GM12874 (cell line): ENCODE measurements at regions not wholly inside any gene's neighbourhood (a gene's known extent, or its start where the extent isn't known, plus 50 kb on each side); places are given as distances from the start of the nearest gene placed in this dataset.

Source experiments
- CTCF ChIP-seq: IDR thresholded peaks from 2 replicates; pipeline ENCODE4 v1.5.1; 2011; ENCODE audit warnings: low read depth, mild to moderate bottlenecking, control low read depth, low read length, moderate library complexity; ENCODE audit not compliant: insufficient read depth

GRCh38 chr12:46585854-46586621 is 213.5 kb upstream of the SLC38A2 start:
- TF ChIP-seq CTCF: no peak

GRCh38 chr12:46580445-46580844 is 207.9 kb upstream of the SLC38A2 start:
- TF ChIP-seq CTCF: no peak

DNA sequence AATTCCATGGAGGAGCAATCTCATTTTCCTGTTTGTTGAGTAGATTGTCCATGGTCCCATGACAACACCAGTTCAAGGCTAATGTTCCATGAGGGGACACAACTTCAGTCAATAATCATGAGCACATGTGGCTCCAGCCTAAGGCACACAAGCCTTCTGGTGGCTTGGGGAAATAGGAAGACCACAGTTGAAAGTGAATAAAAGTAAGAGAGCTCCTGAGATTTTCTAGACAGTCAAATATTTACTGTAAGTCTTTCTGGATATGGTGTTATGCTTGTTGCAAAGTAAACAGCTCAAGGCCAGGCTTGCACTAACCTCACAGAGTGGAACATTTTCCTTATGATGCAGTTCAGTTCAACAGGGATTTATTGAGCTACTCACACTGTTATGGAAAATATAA is 206.9 kb upstream of the SLC38A2 start:
- no peak for TF ChIP-seq CTCF

DNA sequence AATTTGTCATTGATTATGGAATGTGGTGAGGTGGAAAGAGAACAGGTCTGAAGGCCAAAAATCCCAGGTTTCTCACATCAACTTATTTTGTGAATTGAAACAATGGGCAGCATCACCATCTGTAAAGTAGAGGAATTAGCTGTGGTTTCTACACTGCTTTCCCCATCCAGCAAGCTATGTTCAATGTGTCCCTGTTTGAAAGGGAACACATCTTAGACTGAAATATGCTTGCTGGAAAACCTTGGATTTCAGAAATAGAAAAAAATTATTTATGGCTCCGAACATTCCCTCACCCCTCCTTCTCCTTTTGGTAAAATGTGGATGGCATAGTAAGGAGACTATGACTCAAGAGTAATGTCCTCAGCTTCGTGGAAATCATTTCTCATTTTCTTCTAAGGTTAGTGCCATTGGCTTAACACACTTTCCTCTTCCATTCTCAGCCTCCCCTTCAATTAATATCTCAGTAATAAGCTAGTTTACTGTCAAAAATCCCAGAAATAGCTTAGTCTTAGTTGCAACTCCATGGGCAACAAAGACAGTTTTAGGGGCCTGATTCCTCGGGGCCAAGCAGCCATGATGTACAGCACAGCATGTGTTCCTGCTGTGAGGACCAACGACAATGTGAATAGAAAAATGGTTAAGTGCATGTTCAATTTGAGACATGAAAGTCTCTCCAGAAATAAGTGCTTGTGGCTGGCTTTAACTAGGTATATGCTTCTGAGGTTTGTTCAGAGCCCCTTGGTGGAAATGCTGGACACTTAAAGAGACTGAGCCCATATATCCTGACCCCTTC is 205.8 kb upstream of the SLC38A2 start:
- no peak for TF ChIP-seq CTCF

GRCh38 chr12:46577063-46577776 is 204.6 kb upstream of the SLC38A2 start:
- TF ChIP-seq CTCF: no peak

- no peak for TF ChIP-seq CTCF
Observed at GRCh38 chr12:46574847-46575246, 202.3 kb upstream of the SLC38A2 start.

DNA sequence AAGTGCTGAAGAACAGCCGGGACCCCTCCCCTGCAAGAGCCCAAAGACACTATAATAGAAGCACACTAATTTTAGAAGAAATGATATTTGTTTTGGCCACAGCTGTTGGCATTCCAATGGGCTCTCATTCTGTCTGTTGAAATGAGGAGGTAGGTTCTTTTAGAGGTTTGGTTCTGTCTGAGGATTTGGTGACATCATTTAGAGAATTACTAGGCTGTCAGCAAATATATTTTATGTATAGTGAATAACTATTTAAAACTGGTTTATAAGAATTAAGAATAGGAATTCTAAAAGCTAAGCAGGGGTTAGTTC is 200.7 kb upstream of the SLC38A2 start:
- no peak for TF ChIP-seq CTCF
